ENCODE measurements at regions not wholly inside any gene's neighbourhood (a gene's known extent, or its start where the extent isn't known, plus 50 kb on each side); places are given as distances from the start of the nearest gene placed in this dataset.

DNA sequence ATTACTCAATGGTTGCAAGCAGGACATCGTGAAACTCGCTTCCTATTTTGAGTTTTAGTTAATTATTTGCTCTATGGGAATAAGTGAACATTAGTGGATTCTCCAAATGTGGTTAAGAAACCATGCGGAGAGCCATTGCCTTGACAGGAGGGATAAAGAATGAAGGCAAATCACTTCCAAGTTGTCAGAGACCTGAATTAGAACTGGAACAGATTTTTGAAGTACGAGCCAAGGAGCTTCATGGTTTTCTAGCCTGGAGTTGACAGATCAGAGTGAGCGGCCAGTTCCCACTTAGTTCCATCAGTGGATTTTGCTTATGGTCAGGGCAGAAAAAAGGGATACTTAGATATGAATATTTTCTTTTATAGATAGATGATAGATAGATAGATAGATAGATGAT is 171.4 kb upstream of the CDH10 start:
- no peak for DNase-seq (ENCODE audit: extremely low read depth in 1 of 11, low read depth in 9 of 11, low spot score in 4 of 11)

DNA sequence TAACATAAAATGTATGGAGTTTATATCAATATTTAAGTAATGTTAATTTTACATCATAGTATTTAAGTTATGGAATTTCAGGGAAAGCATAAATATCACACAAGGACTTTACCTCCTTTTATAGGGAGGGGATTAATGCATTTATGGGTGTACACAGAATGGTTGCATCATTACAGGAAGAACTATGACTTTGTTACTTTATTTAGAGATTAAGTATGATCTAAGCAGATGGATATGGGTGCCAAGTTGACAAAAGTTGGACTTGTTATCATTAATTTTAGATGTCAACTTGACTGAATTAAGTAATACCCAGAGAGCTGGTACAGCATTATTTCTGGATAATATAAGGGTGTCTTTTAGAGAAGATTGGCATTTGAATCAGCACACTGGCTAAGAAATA is 160.5 kb upstream of the CDH10 start:
- DNase-seq (ENCODE audit: extremely low read depth in 1 of 11, low read depth in 9 of 11, low spot score in 4 of 11): no peak

DNA sequence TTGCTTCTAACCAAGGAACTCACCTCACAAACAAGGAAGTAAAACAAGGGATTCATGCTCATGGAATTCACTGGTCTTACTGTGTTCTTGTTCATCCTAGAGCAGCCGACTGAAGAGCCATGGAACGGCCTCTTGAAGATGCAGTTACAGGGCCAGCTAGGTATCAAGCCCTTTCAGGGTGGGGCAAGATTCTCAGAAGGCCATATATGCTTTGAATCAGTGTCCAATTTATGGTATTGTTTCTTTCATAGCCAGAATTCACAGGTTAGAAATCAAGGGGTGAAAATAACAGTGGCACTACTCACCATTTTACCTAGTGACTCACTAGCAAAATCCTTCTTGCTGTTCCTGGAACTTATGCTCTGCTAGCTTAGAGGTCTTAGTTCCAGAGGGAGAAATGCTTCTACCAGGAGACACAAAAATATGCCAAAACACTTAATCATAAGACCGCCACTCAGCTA is 159.5 kb upstream of the CDH10 start:
- DNase-seq (ENCODE audit: extremely low read depth in 1 of 11, low read depth in 9 of 11, low spot score in 4 of 11): no peak

DNA sequence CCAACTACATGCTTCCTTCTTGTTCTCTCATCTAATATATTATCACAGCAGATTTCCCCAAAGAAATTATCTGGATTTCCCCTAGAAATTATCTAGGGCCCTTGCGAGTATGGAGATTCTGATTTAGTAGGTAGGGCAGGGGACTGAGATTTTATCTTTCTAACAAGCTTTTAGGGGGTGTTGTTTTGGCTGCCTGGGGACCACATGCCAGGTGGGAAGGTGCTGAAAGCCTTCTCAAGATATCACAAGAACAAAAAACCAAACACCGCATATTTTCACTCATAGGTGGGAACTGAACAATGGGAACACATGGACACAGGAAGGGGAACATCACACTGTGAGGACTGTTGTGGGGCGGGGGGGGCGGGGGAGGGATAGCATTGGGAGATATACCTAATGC is 146.5 kb upstream of the CDH10 start:
- no peak for DNase-seq (ENCODE audit: extremely low read depth in 1 of 11, low read depth in 9 of 11, low spot score in 4 of 11)

DNA sequence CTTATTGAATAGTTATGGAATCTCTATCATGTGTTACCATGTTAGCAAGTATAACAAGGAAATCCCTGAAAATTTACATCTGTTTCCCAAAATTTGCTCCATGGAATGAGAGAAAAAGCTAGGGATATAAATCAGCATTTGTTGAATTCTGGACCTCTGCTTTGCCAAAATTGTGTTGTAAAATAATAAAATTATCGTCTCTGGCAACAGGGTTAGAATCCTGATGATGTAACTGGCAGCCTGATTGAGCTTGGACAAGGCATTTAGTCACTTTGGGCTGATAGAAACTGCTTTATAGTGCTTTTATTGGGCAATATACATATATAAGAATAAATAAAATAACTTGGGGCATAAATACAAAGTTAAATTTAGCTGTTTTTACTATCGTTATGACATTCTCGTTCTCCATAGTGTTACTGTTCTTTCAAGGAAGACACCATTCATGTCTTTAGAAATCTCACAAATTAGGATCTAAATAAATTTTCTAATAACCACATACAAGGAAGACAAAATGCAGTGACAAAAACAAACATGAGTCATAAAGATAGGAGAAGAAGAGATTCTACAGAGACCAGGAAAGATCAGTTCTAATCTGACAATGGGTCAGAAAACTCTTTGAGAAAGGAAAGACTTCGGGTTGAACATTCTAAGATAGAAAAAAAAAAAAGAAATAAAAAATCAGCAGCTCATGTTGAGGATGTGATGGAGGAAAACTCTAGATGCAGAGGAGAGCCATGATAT is 145.0 kb upstream of the CDH10 start:
- no peak for DNase-seq (ENCODE audit: extremely low read depth in 1 of 11, low read depth in 9 of 11, low spot score in 4 of 11)

DNA sequence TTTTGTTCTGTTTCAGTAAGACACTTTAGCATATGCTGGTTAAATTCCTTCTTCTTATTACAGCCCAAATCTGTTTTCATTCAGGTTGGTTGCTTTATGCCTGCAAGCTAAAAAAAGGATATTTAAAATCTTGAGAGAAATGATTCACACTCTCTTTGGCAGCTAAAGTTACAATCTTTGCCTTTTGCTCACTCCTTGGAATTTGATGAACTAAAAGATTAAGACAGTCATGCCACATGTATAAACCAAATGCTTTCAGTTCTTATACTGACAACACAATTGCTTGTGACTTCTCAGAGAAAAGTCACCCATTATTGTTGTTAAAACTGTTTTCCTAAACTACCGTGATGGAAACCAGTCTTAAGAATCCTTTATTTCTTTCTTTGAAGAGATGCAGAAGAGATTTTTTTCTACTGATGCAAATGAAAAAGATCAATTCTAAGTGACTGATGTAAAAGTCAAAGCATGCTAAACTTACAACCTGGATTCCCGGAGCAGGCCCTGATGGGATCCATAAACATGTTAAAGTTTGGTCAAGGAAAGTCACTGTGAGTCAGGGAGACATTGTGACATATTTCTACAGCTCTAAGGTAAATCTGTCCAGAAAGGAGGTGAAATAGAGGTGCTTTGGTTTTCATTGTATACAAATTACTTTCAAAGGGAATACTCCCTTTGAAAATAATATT is 144.2 kb upstream of the CDH10 start:
- DNase-seq (ENCODE audit: extremely low read depth in 1 of 11, low read depth in 9 of 11, low spot score in 4 of 11): no peak

DNA sequence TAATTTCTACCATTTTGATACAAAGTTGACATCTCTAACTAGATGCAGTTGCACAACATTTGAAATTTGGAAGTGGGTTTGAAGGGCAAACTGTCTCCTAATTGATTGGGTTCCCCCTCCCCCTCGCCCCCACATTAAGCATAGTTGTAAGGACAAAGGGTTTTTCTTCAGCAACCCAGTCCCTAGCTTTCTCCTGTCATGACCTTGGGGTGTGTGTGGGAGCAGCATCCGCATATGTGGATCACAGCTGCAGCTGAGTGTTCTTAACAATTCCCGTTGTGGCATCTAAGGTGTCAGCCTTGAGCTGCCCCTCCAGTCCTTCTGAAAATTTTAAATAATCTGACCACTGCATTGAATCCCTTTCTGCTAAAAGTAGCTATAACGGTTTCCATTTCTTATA is 141.3 kb upstream of the CDH10 start:
- DNase-seq (ENCODE audit: extremely low read depth in 1 of 11, low read depth in 9 of 11, low spot score in 4 of 11): no peak

DNA sequence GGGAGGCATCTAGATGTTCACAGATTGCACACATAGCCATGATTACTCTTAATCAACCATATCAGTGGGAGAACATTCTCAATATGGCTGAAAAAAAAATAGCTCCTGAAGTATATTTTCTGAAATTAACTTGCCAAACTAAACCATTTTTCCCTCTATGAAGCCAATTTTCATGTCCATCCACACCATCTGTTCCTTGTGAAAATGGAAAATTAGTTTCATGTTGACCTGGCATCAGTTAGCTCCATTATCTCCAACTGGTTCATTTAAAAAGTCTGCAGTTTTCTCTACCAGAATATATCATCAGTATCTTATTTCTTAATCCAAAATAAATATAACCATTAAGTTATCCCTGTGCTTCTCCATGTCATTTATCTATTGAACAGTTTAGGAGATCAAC is 138.8 kb upstream of the CDH10 start:
- no peak for DNase-seq (ENCODE audit: extremely low read depth in 1 of 11, low read depth in 9 of 11, low spot score in 4 of 11)

DNA sequence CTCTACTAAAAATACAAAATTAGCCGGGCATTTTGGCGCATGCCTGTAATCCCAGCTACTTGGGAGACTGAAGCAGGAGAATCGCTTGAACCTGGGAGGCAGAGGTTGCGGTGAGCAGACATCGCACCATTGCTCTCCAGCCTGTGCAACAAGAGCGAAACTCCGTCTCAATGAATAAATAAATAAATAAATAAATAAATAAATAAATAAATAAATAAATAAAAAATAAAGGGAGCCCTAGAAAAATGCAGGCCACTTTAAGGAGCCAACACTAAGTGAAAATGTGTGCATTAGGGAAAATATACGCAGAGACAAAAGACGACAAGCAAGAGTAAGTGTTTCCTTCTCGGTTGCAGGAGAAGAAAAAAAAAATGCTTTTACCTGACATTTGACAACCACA is 132.6 kb upstream of the CDH10 start:
- DNase-seq (ENCODE audit: extremely low read depth in 1 of 11, low read depth in 9 of 11, low spot score in 4 of 11): no peak

DNA sequence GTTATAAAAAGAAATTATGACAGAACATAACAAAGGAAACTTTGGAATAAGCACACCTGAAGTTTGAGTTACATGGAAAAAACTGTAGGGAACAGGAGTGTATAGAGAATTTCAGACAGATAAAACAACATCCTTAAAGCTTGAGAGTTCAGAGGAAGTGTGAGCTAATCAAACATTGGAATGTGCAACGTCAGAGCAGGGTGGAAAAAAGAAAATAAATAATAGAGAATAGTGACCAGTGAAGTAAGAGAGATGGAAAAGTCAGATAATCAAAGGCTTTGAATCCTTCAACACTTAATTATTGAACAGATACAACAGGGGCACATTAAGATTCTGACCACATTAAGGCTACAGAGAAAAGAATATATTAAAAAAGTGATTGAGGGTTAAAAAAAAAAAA is 128.5 kb upstream of the CDH10 start:
- no peak for DNase-seq (ENCODE audit: extremely low read depth in 1 of 11, low read depth in 9 of 11, low spot score in 4 of 11)

DNA sequence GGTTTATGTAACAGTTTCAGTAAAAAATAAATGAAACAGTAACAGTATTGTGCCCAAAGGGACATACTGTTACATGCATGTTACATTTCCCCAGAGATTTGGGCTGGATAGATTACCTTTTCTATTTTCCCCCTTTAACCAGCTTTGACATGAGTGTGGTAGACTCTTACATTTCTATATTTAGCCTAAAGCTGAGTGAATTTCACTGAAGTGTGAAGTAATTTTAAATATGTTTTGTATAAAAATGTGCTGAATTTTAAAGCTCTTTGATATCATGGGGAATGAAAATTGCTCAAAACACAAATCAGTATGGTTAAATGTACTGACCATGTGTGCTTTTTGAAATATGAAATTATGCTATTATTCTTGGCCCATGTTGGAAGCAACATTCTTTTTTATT is 122.3 kb upstream of the CDH10 start:
- DNase-seq (ENCODE audit: extremely low read depth in 1 of 11, low read depth in 9 of 11, low spot score in 4 of 11): no peak

DNA sequence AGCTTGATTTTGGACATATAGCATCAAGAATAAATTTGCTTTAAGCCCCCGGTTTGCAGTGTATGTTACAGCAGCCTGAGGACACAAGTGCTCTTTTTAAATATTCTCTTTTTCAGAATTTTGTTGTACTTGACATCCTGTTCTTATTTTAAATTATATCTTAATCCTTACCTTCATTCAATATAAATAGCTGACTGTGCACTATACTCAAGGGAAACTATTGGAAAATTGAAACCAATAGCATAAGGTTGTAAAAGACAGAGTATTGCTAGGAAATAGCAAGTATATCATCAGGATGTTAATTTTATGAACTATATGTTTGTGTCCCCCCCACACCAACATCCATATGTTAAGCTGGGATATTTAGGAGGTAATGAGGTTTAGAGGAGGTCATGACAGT is 120.4 kb upstream of the CDH10 start:
- DNase-seq (ENCODE audit: extremely low read depth in 1 of 11, low read depth in 9 of 11, low spot score in 4 of 11): no peak

DNA sequence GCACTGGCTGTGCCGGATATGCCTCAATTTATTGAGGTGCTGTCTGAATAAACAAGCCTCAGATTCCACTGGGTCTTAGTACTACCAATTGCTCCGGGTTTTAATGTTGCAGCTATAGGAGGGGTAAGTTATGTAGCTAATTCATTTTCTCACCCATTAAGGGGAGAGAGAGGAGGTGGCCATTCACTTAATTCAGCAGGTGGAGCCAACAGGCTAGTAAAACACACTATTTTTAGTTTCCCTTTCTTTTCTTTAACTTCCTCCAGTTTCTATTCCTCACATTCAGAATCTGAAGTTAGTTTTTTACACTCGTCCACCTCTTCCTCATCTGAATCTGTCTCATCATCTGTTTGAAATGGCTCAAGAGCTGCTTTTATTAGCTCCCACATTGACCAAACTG is 105.6 kb upstream of the CDH10 start:
- DNase-seq (ENCODE audit: extremely low read depth in 1 of 11, low read depth in 9 of 11, low spot score in 4 of 11): no peak

DNA sequence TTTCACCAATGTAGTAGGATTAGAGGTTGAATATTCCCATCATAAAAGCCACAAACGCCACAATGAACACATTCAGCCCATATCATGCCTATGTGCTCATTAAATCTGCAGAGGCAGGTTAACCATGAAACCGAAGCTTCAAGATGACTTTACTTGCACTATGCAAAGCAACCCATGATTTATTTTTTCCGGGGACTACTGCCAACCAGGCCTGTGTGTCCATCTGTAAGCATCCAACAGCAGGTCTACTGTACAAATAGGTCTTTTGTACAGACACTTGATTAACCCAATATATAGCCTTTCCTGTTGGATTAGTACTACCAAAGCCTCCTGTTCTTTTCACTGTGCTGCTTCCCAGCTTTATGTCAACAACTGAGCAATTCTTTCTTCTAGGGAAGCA is 104.9 kb upstream of the CDH10 start:
- no peak for DNase-seq (ENCODE audit: extremely low read depth in 1 of 11, low read depth in 9 of 11, low spot score in 4 of 11)

DNA sequence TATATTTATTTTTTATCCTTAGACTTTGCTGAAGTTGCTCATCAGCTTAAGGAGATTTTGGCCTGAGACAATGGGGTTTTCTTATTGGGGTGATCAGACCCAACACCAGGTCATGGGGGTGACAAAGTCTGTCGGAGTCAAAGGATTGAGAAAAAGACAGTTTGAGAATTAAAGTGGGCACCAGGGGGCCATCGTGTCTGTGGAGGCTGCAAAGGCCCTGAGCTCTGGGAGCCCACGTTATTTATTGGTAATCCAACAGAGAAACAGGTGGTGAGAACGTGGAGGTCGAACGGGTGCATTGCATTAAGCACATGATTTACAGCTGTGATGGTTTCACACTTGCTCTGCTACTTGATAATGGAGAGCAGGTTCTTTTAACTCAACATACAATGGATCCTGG is 102.5 kb upstream of the CDH10 start:
- DNase-seq (ENCODE audit: extremely low read depth in 1 of 11, low read depth in 9 of 11, low spot score in 4 of 11): no peak

DNA sequence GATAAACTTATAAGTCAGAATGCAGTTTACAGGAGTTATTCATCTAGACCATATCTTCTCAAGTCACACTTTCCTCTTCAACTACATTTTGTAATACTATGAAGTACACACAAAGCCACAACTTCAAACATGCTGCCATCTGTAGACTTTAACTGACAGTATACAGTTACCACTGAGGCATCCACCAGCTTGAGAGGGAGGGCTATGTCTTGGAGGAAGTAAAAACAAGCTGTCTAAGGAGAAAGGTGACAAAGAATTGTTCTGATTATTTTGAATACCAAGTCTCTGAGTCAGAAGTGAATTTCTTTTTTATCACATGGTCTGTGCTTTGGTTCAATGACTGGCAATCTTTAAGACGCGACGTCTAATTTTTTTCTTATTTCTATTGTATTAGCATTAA is 97.6 kb upstream of the CDH10 start:
- no peak for DNase-seq (ENCODE audit: extremely low read depth in 1 of 11, low read depth in 9 of 11, low spot score in 4 of 11)

DNA sequence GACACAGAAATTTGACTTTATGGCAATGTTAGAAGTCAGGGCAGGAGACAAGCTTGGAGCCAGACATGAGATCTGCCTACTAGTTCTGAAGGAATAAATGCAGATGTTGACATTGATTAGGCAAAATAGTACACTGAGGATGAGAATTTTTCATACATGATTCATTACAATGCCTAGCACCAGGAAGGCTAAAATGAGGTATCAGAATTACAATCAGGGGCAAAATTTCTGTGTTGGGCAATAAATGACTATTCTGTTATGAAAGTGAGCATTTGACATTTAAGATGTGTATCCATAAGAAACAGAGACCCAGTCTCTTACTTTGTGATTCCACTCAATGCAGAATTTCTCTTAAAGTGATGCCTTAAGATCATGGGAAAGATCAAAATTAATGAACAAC is 92.4 kb upstream of the CDH10 start:
- no peak for DNase-seq (ENCODE audit: extremely low read depth in 1 of 11, low read depth in 9 of 11, low spot score in 4 of 11)

DNA sequence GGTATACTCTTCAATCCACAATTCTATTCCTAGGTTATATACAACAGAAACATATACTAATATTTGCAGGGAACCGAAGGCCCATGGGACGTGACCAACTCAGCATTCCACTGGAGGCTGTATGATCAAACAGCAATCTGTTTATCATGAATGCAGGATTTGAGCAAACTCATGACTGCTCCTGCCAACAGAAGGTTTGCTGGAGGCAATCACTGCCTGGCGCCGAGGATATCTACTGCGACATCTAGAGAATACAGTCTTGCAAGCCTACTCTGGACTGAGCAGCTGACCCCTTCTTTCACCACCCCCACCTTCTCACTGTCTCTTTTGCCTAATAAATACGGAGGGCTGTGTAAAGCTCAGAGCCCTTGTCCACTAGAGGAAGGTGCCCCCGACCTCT is 90.5 kb upstream of the CDH10 start:
- no peak for DNase-seq (ENCODE audit: extremely low read depth in 1 of 11, low read depth in 9 of 11, low spot score in 4 of 11)

DNA sequence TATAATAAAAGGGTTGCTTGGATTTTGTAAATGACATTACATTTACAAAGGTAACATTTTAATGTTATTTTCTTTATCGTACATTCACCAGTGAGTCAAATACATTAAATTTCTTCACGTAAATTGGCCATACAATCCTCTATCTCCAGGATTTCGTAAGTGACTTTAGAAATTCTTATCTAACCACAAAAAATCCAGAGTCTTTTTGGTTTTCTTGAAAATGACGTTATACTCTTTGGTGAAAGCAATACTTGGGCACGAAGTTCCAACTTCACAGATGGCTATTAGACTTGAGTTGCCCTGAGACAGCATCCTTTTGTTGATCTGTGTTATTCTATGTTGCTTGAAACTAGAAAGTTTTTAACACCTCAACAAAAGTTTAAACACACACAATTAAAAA is 87.4 kb upstream of the CDH10 start:
- DNase-seq (ENCODE audit: extremely low read depth in 1 of 11, low read depth in 9 of 11, low spot score in 4 of 11): no peak

DNA sequence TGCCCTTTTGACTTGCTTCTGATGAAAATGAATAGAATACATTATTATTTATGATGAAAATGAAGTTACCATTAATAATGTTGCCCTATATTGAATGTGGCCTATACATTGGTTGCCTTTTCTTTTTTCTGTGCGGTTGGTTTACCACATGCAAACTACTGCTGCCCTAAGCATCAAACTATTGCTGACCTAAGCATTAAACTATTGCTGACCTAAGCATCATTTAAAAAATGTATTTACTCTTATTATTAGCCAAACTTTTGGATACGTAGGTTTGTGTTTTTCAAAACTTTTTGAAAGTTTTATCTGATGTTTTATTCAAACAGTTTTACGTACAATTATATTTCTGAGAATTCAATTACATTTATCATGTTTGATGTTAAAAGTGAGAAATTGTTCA is 76.0 kb upstream of the CDH10 start:
- no peak for DNase-seq (ENCODE audit: extremely low read depth in 1 of 11, low read depth in 9 of 11, low spot score in 4 of 11)

DNA sequence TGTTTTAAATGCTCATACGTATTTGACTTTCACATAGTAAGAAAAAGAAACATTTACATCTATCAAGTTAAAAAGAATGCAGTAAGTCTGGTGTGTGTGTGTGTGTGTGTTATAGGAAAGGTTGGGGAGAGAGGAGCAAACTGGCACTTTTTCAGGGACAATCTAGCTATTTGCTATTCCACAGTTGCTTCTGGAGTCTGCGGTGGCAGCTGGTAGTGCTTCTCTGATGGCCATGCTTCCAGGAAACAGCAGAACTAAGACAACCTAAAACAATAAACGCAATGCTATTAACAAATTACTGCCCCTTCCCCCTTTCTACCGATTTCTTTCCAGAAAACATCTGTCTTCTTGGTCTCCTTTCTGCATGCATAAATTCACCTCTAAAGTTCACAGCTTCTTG is 70.0 kb upstream of the CDH10 start:
- no peak for DNase-seq (ENCODE audit: extremely low read depth in 1 of 11, low read depth in 9 of 11, low spot score in 4 of 11)

All from renal cortex interstitium (tissue), 11 donors.